HG02798 (cell line): ENCODE measurements at regions not wholly inside any gene's neighbourhood (a gene's known extent, or its start where the extent isn't known, plus 50 kb on each side); places are given as distances from the start of the nearest gene placed in this dataset.

Source experiments
- ATAC-seq: cut with Tn5 transposase; IDR thresholded peaks from one replicate; pipeline ENCODE4 v1.9.1; 2021; ENCODE audit warnings: mild to moderate bottlenecking; ENCODE audit not compliant: unreplicated experiment, poor library complexity

DNA sequence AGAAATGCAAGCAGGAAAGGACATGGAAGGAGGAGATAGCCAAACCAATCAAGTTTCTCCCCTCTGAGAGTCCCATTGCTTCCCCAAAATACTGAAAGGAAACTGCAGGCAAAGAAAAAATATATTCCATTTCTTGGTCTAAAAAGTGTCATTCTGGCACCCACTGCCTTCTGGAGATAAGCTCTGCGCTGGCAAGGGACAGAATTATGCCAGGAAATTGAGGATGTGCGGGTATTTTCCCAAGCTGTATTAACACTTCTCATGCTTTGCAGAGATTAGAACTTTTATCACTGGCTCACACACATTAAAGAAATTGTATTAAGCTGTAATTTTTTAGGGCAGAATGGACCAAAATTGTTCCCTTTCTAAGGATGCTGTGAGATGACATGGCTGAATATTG lies 381.2 kb upstream of the DUSP10 start:
- ATAC-seq, result no peak

DNA sequence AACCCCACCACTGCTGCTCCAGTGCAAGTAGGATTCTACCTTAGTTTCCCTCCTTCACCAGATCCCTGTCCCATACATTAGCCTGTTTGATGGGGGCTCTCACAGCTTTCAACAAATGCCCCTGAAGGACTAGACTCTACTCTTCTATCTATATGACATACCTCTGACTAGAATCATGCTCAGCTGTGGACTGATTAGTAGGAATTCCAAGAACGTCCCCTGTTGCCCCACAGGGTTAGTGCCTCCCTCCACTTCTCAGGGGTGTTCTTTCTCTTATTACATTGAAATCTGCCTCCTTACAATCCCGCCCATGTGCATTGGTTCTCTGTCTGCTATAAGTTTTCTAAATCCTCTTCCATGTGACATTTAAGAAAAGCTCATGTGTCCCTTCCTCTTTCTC lies 375.9 kb upstream of the DUSP10 start:
- no peak for ATAC-seq

DNA sequence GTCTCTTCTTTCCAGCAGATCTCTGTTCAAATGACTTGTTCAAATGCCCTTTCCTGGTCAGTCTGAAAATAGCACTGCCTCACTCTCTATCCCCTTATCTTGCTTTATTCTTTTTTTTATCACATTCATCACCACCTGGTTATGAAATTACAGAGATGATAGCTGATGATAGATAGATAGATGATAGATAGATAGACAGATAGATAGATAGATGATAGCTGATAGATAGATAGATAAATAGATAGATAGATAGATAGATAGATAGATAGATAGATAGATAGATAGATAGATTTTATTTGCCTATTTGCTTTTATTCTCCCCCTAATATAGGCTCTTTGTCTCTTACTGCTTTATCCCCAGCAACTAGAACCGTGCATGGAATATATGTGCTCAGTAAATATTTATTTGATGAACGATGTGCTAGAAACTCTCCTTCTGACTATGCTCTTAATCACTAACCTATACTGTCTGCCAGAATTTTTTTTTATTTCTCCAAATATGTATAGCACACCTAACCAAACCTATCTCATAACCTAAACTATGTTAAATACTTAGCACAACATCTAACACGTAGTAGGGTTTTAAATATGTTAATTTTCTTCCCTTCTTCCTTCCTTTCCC lies 372.8 kb upstream of the DUSP10 start:
- ATAC-seq, result no peak

DNA sequence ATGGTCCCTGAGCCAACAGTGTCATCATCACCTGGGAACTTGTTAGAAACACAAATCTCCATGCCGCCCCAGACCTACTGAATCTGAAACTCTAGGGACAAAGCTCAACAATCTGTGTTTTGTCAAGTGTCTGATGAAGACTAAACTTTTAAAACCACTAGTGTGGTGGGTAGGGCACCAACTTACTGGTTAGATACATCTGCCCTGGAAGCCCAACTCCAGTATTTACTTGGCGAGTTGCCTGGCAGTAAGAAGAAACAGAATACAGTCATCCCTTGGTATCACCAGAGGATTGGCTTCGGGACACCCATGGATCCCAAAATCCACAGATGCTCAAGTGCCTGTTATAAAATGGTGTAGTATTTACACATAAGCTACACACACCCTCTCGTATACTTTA lies 367.9 kb upstream of the DUSP10 start:
- ATAC-seq, result no peak

DNA sequence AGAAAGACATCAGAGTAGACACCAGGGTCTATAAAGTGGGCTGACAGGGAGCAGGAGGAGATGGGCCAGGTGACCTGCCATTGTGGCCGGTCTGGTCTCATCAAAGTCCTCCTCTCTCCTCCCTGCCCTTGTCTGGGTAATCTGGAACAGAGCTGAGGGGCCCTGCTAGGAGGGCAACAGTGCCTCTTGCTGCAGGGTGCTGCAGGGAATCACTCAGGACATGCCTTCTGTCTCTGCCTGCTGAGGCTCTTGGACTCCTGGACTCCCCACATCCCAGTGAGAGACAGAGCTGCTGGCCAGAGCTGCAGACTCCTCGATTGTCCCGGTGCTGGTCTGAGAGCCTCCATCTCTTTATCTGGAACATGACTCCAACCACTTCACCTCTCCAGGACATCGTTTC lies 366.1 kb upstream of the DUSP10 start:
- no peak for ATAC-seq

DNA sequence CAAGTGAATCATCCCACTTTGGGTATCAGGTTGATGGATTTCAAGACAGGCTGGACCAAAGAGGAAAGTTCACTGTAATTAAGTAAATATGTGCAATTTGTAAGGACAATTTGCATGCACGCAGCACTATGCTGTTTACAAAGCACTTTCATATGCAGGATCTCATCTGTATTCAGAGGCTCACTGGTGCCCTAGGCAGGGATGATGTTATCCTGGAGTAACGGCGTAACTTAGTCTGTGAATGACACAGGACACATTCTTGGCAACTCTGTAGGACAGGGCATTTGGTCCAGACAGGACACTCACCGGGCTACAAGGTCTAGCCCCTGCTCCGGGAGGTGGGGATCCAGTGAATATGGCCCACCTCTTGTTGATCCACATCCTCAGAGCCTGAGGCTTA lies 365.4 kb upstream of the DUSP10 start:
- ATAC-seq, result no peak

DNA sequence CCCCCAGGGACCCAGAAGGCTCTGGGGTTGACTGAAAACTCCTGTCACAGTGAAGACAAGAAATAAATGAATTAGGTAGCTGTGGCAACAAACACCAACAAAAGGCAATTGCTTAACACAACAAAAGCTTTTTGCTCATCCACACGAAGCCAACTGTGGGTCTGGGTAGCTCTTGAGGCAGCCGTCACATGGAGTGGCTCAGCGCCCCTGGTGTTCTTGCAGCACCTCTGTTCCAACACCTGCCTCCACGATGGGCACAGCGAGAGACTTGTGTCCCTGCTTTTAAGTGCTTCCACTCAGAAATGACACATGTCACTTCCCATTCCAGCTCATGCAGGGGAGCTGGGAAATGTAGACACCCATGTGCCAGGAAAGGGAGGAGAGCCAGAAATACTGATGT lies 364.5 kb upstream of the DUSP10 start:
- ATAC-seq, result no peak

DNA sequence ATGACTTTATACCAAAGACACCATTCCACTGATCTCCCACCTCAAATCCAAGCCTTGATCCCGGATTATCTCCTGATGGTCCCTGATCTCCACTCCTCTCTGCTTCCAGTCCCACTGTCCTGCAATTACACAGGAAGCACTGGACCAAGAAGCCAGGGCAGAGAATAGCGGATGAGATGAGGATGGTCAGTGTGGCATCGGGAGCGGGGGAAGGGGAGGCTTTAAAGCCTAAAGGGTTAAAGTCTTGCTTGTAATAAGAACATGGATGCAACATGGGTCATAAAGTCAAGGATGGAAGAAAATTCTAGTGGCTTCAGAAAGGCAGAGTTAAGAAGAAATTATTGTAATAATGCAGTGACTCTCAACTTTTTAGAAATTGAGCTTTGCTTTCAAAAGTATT lies 364.0 kb upstream of the DUSP10 start:
- no peak for ATAC-seq

DNA sequence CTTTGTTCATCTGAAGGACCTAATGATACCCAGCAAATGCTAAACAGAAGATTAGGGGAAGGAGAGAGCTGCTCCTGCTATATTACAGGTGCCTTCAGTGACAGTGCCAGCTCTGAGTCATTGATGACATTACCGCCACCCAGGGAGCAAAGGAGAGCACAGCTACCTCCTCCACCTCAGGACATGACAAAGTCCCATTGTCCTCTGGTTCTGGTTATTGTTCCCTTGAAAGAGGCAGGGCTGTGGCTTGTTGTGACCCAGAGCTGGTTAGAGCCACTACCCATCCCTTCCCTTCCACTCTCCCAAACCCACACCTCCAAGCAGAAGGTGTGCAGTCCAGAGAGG lies 363.5 kb upstream of the DUSP10 start:
- peak; percentile 51 for ATAC-seq

DNA sequence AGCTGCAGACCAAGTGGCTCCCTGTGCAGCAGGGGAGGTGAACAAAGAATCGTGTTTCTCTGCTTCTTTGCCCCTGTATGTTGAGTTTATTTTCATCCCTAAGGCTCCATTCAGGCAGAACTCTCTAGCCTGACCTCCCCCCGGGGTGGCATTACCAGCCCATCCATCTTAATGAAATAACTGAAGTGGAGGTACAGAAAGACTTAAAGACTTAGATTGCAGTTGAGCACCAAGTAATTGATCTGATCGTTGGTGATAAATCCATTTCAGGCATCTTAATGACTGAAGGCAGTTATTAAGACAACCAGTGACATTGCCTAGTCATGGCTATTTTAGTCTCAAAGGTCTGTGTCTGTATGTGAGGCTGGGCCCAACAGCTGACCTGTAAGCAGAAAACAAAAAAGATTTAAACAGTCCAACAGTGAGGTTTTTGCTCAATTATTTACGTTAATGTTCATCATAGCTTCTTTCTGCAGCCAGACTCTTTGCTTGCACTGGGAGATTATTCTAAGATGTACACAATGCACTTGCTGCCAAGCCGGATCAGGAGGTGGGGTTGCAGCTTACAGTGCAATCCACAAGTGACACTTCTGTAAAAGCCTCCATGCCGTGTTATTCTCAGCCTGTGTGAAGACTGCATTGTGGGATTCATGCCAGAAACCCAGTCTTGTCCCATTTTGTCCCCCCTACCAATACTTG lies 363.0 kb upstream of the DUSP10 start:
- ATAC-seq, result peak; percentile 14

DNA sequence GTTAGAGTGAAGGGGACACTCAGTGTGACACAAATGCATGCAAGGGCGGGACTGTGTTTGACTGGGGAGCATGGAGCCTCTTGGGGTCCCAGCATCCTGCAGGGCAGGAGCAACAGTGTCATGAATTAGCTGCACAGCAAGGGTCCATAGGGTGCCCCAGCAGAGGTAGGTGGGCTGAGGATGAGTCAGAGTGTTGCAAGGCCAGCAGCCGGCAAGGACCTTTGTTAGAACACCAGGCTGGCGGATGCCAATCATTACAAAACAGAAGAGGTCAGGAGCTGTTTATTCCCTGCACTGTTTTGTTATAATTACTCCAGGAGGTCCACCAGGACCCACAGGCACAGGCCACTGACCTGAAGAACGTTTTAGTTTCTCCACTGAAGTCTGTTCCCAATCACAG lies 362.2 kb upstream of the DUSP10 start:
- no peak for ATAC-seq

DNA sequence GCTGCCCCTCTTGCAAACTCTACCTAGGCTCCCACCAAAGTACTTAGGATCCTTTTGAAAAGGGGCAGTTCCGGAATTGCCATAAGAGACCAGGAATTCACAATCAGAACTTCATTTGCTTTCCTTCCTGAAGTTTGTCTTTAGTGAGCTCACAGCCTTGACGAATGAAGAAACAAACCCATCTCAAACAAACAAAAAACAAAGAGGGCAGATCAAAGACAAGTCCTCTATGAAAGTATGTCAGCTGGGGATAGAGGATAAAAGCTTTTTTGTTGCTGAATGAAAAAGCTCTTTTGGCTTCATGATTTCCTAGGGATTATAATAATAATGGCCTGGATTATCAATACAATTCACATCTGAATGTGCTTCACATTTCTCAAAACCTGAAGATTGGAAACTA lies 357.9 kb upstream of the DUSP10 start:
- no peak for ATAC-seq

DNA sequence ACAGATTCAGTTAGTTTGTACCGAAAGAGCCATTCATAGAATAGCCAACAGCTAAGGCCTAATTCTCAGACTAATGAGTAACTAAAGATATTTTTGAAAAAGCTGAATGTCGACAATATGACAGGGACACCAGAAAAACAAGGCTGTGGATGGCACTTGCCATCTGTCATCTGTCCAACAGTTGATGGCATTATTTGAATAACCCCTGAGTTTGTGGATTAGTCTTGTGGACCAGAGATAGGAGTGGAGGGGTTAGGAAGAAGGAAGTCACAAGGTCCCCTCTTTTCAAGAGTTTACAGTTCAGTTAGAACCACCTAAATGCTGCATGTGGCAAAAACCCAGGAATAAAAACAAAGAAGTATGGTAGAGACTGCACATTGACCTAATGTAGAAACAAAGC lies 356.5 kb upstream of the DUSP10 start:
- ATAC-seq, result no peak

DNA sequence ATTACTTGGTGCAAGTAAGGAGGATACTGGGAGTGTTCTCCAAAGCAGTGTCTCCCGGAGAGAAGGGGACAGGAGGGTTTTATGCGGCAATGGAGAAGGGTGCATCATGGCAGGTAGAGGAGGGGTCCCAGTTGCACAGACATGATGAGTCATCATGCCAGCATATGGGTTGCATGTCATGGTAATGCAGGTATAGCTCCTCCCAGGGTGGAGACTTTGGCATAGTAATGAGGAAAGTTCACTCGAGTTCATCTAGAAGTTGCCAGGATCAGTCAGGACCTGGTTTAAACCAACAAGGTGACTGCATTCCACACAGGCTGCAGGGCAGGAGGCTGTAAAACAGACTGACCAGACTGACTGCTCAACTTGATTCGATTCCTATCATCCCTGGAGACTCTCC lies 355.7 kb upstream of the DUSP10 start:
- no peak for ATAC-seq

DNA sequence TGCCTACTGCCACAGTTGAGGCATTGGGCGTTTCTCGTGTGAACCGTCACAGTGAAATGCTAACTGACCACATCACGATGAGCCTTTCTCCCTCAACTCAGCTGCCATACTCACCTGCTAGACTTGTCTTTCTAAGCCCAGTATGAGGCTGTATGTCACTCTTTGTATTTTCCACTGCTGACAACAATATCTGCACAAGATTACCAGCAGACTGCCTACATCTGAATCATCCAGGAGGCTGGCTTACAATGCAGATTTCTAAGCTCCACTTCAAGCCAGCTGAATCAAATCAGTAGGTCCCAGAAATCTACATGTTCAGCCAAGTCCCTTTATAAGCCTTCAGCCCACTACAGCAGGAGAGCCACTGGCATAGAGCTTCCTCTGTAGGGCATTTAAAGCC lies 355.0 kb upstream of the DUSP10 start:
- no peak for ATAC-seq

DNA sequence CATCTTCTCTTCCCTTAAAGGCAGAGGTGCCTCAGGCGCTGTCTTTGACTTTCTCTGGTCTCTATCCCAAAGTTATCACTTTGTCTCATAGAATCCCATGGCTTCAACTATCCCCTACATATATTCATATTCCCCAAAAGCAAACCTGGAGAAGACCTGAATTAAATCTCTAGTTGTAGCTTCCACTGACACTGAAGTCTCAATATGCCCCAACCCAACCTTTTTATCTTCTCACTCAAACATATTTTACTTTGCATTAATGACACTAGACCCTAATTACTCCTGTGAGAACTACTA lies 354.5 kb upstream of the DUSP10 start:
- ATAC-seq, result no peak

DNA sequence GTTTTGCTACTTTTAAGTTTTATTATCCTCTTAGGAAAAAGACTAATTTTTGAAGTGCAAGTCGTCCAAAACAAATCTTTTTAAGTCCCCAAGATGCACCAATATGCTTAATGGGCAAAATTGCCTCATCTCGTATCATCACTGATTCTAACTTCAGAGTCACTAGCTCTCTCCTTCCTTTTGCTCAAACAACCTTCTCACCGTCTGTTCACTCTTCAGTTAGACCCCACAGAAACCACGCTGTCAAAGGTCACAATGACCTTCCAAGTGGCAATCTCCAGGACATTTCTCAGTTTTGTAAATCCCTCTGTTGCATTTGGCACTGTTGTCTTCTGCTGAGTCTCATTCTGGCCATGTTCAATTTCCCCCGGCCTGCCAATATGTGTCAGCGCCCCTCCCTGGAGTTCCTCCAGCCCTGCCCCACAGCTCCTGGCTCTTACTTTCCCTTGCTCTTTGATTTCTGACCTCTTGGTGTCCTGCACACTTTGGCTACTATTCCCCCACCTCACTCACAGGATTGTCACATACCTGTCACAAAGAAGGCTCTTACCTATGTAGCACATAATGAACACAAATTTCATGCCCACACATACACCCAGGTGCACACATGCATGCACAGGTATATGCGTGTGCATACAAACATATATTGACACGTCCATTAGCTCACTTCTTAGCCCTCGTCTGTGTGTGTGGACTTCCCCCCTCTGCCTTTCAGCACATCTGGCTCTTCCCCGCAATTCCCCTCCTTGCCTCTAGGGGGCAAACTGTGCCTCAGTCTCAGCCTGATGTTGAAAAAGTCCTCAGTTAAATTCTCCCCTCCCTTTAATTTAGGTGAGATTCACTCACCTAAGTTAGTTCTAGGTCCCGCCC lies 354.0 kb upstream of the DUSP10 start:
- peak; percentile 76 for ATAC-seq

DNA sequence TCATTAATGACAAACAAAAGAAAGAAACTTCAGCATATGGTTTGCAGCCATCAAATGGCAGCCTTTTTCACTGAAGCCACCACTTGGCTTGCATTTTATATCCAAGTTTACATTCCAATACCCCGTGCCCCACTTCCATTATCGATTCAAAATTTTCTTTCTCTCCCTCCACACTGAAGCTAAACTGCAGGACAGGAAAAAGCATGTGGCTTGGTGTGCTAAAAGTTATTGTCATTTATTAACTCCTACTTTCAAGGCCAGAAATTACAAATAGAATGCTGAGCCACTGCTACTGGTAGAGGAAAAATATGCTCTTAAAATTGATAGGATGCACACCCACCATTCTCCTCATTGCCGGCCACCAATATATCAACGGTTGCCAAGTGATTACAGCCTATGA lies 351.6 kb upstream of the DUSP10 start:
- no peak for ATAC-seq

DNA sequence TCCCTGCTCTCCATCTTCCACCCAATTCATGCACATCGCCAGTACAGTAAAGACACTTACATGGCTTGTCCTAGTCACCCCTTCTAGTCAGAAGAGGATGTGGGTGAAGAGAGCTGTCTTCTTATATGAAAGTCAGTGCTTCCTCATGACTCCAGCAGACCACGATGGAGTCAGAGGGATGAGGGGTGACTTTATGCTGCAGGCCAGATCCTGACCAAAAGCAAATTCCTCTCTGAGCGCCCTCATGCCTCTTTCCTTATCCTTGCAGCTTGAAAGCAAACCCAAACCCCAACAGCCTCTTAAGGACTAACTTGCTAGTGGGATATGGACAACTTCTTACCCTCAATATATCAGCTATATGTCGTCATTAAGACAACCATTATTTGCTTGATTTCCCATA lies 348.2 kb upstream of the DUSP10 start:
- ATAC-seq, result no peak

DNA sequence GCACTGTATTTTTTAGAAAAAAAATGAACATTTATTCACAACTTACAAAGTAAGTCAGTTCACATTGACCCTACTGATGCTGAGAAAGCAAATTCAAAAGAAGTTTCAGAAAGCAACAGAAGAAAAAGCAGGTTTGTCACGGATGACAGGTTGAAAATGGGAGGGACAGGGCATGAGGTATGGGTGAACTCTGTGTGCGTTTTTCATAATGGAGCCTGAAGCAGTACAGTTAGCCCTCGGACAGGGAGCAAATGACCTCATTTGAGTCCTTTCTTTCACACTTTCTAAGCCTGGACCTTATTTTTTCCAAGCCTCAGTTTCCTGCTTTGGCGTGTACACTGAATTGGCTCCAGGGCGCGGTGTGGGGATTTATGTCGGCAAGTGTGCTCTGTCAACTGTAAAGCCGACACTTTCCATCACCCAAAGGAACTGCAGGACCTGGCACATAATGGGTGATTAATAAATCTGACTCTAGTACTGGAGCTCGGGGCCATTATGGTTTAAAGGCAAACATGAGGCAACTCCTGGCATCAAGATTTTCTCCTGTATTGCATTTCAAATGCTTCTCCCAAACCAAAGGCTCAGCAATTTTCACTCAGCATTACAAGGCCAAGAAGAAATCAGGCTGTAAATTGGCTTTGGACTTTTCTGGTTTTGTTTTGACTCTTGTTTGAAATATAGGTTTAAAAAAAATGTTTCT lies 345.5 kb upstream of the DUSP10 start:
- ATAC-seq, result no peak

DNA sequence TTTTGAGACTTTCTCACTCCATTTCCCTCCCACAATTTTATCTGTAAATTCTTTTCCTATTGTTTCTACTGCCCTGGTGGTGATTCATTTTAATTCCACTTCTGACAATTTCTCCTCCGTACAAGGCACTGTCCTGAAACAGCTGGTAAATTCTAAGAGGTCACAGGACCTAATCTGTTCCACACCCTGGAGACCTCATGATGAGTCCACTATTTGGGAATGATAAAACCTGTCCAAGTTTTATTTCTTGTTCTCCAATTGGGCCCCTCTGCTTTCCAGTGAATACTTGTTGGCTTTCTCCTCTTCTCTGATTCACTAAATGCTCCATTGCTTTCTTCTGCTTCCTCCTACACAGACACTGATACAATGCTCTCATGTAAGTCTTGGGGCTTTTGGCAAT lies 343.1 kb upstream of the DUSP10 start:
- no peak for ATAC-seq
